Fibroblast of the aortic adventitia (primary cell): ENCODE measurements at regions not wholly inside any gene's neighbourhood (a gene's known extent, or its start where the extent isn't known, plus 50 kb on each side); places are given as distances from the start of the nearest gene placed in this dataset.

ENCODE experiments used
- DNase-seq: peaks from one replicate; pipeline ENCODE4 v3.0.0-alpha.2; 2010; ENCODE audit warnings: low read depth
- H3K4me3 ChIP-seq: 2 replicates; pipeline ENCODE4 v1.5.1; 2011; ENCODE audit warnings: low read depth, mild to moderate bottlenecking, control low read depth, low read length, moderate library complexity
- TF ChIP-seq, protein P1 (sequence below): IDR thresholded peaks from 2 replicates; pipeline ENCODE4 v1.5.1; 2011; ENCODE audit warnings: mild to moderate bottlenecking, low read length, control low read depth, inconsistent platforms; ENCODE audit not compliant: insufficient read depth

GRCh38 chr6:137696765-137697164, 170.3 kb upstream of the TNFAIP3 start:
- peak; percentile 38 for DNase-seq
- TF ChIP-seq, protein P1, sequence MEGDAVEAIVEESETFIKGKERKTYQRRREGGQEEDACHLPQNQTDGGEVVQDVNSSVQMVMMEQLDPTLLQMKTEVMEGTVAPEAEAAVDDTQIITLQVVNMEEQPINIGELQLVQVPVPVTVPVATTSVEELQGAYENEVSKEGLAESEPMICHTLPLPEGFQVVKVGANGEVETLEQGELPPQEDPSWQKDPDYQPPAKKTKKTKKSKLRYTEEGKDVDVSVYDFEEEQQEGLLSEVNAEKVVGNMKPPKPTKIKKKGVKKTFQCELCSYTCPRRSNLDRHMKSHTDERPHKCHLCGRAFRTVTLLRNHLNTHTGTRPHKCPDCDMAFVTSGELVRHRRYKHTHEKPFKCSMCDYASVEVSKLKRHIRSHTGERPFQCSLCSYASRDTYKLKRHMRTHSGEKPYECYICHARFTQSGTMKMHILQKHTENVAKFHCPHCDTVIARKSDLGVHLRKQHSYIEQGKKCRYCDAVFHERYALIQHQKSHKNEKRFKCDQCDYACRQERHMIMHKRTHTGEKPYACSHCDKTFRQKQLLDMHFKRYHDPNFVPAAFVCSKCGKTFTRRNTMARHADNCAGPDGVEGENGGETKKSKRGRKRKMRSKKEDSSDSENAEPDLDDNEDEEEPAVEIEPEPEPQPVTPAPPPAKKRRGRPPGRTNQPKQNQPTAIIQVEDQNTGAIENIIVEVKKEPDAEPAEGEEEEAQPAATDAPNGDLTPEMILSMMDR = no peak

DNA sequence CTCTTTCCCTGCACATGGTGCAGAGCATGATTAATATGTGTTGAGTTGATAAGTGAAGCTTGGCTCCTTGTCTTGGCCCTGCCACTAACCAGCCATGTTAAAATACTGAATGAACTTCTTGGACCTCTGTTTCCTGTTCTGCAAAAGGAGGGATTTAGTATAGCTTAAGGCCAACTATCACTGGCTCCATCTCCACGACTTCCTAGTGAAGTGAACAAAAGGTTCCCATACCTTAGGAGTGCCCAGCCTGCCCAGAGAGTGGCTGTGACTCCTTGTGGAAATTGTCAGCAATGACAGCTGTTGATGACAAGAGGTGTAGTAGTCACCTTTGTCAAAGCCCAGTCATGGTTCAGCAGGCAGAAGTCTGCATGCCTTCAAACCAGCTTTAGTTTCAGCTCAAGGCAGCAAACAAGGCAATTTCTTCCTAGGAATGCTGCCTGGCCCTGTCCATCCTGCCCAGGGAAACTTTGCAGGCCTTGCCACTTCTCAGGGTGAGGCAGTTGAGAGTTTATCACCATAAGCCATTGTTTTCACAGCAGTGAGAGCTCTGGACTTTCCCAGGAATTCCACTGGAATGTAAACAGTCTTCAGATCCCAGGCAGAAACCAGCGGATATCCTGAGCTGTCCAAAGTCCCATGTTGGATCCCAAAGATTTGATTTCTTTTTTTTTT, 169.7 kb upstream of the TNFAIP3 start:
- peak; percentile 94 for DNase-seq
- no peak overlapping the region for H3K4me3 ChIP-seq
- TF ChIP-seq, protein P1 = no peak

More at GRCh38 chr6:137696765-137697164, 170.3 kb upstream of the TNFAIP3 start:
- H3K4me3 ChIP-seq = no peak overlapping the region

GRCh38 chr6:137698636-137699030, 168.4 kb upstream of the TNFAIP3 start:
- no peak overlapping the region for H3K4me3 ChIP-seq
- TF ChIP-seq, protein P1 = no peak
- no peak for DNase-seq

GRCh38 chr6:137699031-137699683, 167.9 kb upstream of the TNFAIP3 start:
- no peak for DNase-seq
- no peak overlapping the region for H3K4me3 ChIP-seq
- TF ChIP-seq, protein P1 = no peak

- TF ChIP-seq, protein P1 = no peak
- H3K4me3 ChIP-seq = no peak overlapping the region
- DNase-seq = no peak
Measured at GRCh38 chr6:137700161-137700560, 166.9 kb upstream of the TNFAIP3 start.

- TF ChIP-seq, protein P1 = no peak
- no peak overlapping the region for H3K4me3 ChIP-seq
- DNase-seq = peak; percentile 93
Measured at GRCh38 chr6:137700751-137701477, 166.1 kb upstream of the TNFAIP3 start.
